Heart right ventricle (tissue), 16 donors: ENCODE measurements at regions not wholly inside any gene's neighbourhood (a gene's known extent, or its start where the extent isn't known, plus 50 kb on each side); places are given as distances from the start of the nearest gene placed in this dataset.
A peak's percentile ranks its signal among the peaks of the same experiment; 100 is the strongest.

Experiments
- ATAC-seq, 8 donors: fragments of 200-7000 bp; cut with Tn5 transposase; one replicate each; pipeline ENCODE4 v1.9.1; 2020; ENCODE audit warnings: mild to moderate bottlenecking in 8 of 8, moderate library complexity in 8 of 8, moderate number of reproducible peaks in 1 of 8
- DNase-seq, 2 donors: peaks; one replicate each; pipeline ENCODE4 v3.0.0-alpha.2; 2020
- H3K27ac ChIP-seq, 10 donors: fragments of 200-600 bp; sonication (generic) in 2 of 10; one replicate each; pipeline versions ENCODE4 v1.5.0 to v1.8.0; 2020 to 2022; ENCODE audit warnings: mild to moderate bottlenecking in 3 of 10
- H3K27me3 ChIP-seq, 7 donors: fragments of 200-600 bp; one replicate each; pipeline ENCODE4 v1.8.0; 2021 to 2022; ENCODE audit warnings: mild to moderate bottlenecking in 2 of 7
- H3K36me3 ChIP-seq, 9 donors: fragments of 200-600 bp; sonication (generic) in 1 of 9; one replicate each; pipeline versions ENCODE4 v1.5.0 to v1.8.0; 2020 to 2022; ENCODE audit warnings: mild to moderate bottlenecking in 2 of 9
- H3K4me1 ChIP-seq, 9 donors: fragments of 200-600 bp; sonication (generic) in 1 of 9; one replicate each; pipeline versions ENCODE4 v1.5.0 to v1.8.0; 2020 to 2022; ENCODE audit warnings: mild to moderate bottlenecking in 4 of 9
- H3K4me3 ChIP-seq, 10 donors: fragments of 200-600 bp; sonication (generic) in 2 of 10; one replicate each; pipeline versions ENCODE4 v1.5.0 to v1.8.0; 2020 to 2022; ENCODE audit warnings: mild to moderate bottlenecking in 7 of 10, moderate library complexity in 2 of 10
- H3K9me3 ChIP-seq, 11 donors: fragments of 200-600 bp in 10 of 11; sonication (generic) in 2 of 11; one replicate each; pipeline versions ENCODE4 v1.5.0 to v1.8.0; 2013 to 2022; ENCODE audit warnings: mild to moderate bottlenecking in 2 of 11, control low read depth in 1 of 11, moderate library complexity in 1 of 11
- WGBS, 2 donors: extraction: QIAGEN DNeasy Blood & Tissue Kit; methylation state at CpG; one replicate each; pipeline ENCODE4 v1.1.7; 2013; ENCODE audit warnings: inconsistent platforms in 1 of 2; 5-methylcytosine and 5-hydroxymethylcytosine counted together
- intact Hi-C, 10 donors: fragments of 100-400 bp; cut with DNase I; formaldehyde crosslinking; loops; one replicate each; pipeline versions ENCODE4 v1.11.1 to v1.14.2; 2022
- TF ChIP-seq, protein P1 (sequence below), 9 donors: fragments of 200-600 bp; sonication (generic) in 2 of 9; IDR thresholded peaks; one replicate each; pipeline versions ENCODE4 v1.5.0 to v1.8.0; 2021 to 2022; ENCODE audit warnings: antibody characterized with exemption in 9 of 9, mild to moderate bottlenecking in 5 of 9, moderate library complexity in 1 of 9
- donor health status: Arrhythmogenic right ventricular cardiomyopathy.
- donor health status: ischemic (EF 13 %, LVEDD 7.1; RV severe dilation, severe dysfunction).
- donor health status: healthy with polysubstance abuse.
- donor health status: DM: no; HTN: yes; CAD: no.
- donor health status: DM: no; HTN: no; CAD: no.
- donor health status: ischemic (EF 25% LVEDD 6.9; RV normal size, moderate dysfunction).
- donor health status: ischemic (EF 25% LVEDD 5.7; RV mildly dilated, moderate dysfunction).
- donor health status: healthy.
- donor health status: DM: yes; HTN: yes; CAD: no.
- donor health status: Ischemic cardiomyopathy.
- donor health status: ischemic (EF 35%, LVEDD 5.7; RV mildly dilated, moderate dysfunction).
- donor health status: nonischemic (EF 11% LVEDD 7.7; RV severe dilation, severe dysfunction).
- donor health status: DM: yes; HTN: yes; CAD: no.
- donor health status: PGD.
- donor health status: ischemic (EF 29% LVEDD 5.4; RV normal size, mild dysfunction).
- donor health status: nonischemic (EF 23%, LVEDD 6.1; RV moderate dilation, normal function).

DNA sequence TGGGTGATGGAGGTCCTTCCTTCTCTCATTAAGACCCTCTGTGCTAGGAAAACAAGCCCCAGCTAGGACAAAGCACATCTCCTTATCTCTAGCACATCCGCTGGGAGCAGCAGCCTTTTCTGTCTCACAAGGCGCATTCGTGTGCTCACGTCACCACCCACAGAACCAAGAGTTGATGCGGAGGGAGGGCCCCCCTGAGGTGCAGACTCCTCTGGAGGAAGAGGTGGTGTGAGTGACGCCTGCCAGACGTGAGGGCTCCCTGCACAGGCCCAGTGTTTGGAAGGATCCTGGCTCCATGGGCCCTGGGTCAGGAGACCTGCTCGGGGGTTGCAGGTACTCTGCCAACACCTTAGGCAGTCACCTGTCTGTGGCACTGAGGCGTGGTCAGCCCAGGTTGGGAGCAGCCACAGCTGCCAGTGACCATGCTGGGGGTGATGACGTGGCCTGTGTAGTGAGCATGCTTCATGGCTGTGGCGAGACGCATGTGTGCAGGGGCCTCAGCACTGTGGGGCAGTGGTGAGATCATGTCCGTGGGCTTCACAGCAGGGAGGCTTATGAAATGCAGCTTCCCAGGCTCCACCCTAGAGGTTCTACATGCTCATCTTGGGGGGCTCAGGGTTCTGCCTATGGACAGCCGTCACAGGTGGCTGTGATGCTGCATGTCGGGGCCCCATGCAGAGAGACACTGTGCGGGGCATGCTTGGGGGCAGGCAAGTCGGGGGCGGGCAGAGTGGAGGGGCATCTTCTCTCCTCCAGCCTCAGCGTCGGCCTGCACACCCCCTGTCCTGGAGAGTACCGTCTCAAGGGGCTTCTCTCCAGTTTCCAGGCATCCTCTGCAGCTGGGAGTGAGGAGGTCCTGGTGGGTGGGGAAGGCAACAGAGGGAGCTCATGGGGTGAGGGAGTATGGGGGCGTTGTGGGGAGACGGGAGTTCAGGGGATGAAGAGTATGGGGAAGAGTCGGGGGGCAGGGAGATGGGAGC is 56.2 kb upstream of the DPYSL4 start:
- peak in 1 of 2 donors; percentile 4 for DNase-seq
- no peak overlapping the region for H3K27ac ChIP-seq
- peak in 2 of 8 donors; percentile 20 to 33 for ATAC-seq
- intact Hi-C loops: loop anchor here in 1 of 10 donors (10.0 kb wide), 1 partner anchor 96 kb away; no protein-coding TSS in a partner anchor
- H3K9me3 ChIP-seq: peaks cover 0 to 9% (median 0%) of the 10 kb centered on the region in 11 donors
- H3K36me3 ChIP-seq: no peaks in the 10 kb centered on the region
- peaks cover 0 to 9% (median 0%) of the 10 kb centered on the region in 7 donors for H3K27me3 ChIP-seq
- no peak overlapping the region for H3K4me3 ChIP-seq
- TF ChIP-seq, protein P1, sequence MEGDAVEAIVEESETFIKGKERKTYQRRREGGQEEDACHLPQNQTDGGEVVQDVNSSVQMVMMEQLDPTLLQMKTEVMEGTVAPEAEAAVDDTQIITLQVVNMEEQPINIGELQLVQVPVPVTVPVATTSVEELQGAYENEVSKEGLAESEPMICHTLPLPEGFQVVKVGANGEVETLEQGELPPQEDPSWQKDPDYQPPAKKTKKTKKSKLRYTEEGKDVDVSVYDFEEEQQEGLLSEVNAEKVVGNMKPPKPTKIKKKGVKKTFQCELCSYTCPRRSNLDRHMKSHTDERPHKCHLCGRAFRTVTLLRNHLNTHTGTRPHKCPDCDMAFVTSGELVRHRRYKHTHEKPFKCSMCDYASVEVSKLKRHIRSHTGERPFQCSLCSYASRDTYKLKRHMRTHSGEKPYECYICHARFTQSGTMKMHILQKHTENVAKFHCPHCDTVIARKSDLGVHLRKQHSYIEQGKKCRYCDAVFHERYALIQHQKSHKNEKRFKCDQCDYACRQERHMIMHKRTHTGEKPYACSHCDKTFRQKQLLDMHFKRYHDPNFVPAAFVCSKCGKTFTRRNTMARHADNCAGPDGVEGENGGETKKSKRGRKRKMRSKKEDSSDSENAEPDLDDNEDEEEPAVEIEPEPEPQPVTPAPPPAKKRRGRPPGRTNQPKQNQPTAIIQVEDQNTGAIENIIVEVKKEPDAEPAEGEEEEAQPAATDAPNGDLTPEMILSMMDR (IDR thresholded peaks at IDR 0.05): no peak
- WGBS, 2 donors: 82% methylated on average over 24 of the region's 24 CpGs
- no peaks in the 10 kb centered on the region for H3K4me1 ChIP-seq

DNA sequence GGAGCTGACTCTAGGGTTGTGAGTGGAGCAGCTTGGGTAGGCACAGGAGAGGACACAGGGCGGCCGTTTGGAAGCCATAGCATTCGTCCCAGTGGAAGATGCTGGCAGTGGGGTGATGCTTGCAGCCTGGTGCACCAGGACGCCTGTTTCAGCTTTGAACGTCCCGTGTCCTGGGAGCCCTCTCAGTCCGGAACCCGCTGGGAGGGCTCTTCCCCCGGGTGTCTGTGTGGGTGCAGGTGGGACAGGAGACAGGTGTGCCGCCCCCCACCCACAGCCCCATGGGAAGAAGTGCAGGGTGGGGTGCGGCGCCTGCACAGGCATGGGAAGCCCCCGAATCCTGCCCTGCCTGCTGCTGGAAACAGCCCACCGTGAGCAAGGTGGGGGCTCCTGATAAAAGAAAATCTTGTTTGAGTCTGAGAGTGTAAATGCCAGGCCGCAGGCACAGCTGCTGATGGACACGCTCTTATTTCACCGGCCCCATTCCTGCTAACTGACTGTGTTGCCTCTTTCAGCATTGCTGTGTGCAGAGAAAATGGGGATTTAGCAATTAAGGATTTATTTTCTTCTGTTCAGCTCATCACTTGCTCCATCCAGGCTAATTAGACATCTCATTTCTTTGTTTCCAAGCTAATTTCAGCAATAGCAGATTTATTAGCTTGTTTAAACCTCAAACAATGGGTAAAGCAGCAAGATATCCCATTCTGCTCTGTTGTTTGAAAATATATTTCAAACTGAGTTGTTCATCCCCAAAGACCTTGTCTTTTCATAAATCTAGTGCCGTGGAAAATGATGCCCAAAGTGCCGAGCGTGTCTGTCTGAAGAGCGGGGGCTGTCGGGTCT is 54.9 kb upstream of the DPYSL4 start:
- peaks cover 0 to 9% (median 0%) of the 10 kb centered on the region in 11 donors for H3K9me3 ChIP-seq
- DNase-seq (peak in 1 of 2 donors; percentile 2), ATAC-seq (no peak)
- no peaks in the 10 kb centered on the region for H3K4me1 ChIP-seq
- H3K36me3 ChIP-seq: no peaks in the 10 kb centered on the region
- TF ChIP-seq, protein P1 (IDR thresholded peaks at IDR 0.05): no peak
- no peak overlapping the region for H3K27ac ChIP-seq
- intact Hi-C loops: loop anchor here in 1 of 10 donors (10.0 kb wide), 1 partner anchor 97 kb away; no protein-coding TSS in a partner anchor
- H3K4me3 ChIP-seq: no peak overlapping the region
- H3K27me3 ChIP-seq: peaks cover 0 to 9% (median 0%) of the 10 kb centered on the region in 7 donors
- WGBS, 2 donors: 84 to 85% methylated on average over 22 of the region's 22 CpGs

DNA sequence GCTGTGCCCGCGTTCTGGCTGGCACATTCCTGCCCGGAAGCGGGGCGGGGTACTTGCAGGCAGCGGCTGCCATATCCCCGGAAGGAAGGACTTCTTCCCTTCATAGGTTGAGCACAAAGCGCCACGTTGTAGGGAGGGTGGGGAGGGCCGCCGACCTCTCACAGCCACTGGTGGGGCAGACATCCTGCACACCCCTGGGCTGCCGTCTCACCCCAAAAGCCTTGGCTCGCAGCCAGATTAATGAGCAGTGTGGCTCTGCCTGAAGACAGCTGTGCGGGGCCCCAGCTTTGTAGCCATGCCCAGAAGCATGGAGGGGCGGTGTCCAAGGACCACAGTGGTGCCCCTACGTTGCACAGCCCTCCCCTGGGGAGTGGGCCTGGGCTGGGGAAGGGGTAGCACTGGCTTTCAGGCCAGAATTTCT is 54.3 kb upstream of the DPYSL4 start:
- TF ChIP-seq, protein P1 (IDR thresholded peaks at IDR 0.05): no peak
- peak in 1 of 2 donors; percentile 8 for DNase-seq
- Histone ChIP-seq H3K9me3 (peaks cover 0 to 9% (median 0%) of the 10 kb centered on the region in 11 donors), H3K27me3 (peaks cover 0 to 9% (median 0%) of the 10 kb centered on the region in 7 donors), H3K27ac (no peak overlapping the region), H3K4me3 (no peak overlapping the region), H3K4me1 (no peaks in the 10 kb centered on the region), H3K36me3 (peaks cover 0 to 3% (median 0%) of the 10 kb centered on the region in 9 donors)
- intact Hi-C loops: loop anchor here in 1 of 10 donors (10.0 kb wide), 1 partner anchor 98 kb away; no protein-coding TSS in a partner anchor
- 66 to 69% methylated on average over 16 of the region's 16 CpGs for WGBS, 2 donors
- no peak for ATAC-seq

DNA sequence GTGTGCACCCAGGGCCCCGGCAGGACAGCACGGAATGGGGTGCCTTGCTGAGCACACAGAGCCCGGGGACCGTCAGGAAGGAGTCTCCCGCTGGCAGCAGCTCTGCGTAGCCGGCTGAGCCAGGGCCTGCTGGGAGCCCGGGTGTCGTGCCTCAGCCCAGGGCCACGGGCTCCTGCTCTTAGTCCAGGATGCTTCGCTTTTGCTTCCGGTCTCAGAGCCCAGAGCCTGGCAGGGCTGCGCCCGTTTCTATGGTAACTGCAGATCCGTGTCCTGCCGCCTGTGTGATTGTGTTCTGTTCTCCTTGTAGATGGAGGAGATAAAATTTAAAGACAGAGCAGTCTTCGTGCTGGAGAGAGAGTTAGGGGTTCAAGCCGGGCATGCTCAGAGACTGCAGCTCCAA is 53.7 kb upstream of the DPYSL4 start:
- peaks cover 0 to 9% (median 0%) of the 10 kb centered on the region in 7 donors for H3K27me3 ChIP-seq
- ATAC-seq: no peak
- TF ChIP-seq, protein P1 (IDR thresholded peaks at IDR 0.05): no peak
- H3K36me3 ChIP-seq: peaks cover 0 to 7% (median 0%) of the 10 kb centered on the region in 9 donors
- 67 to 70% methylated on average over 18 of the region's 18 CpGs for WGBS, 2 donors
- H3K9me3 ChIP-seq: peaks cover 0 to 6% (median 0%) of the 10 kb centered on the region in 11 donors
- no peaks in the 10 kb centered on the region for H3K4me1 ChIP-seq
- intact Hi-C loops: loop anchor here in 1 of 10 donors (10.0 kb wide), 1 partner anchor 98 kb away; no protein-coding TSS in a partner anchor
- no peak for DNase-seq
- no peak overlapping the region for H3K27ac ChIP-seq
- H3K4me3 ChIP-seq: no peak overlapping the region
